A673 (cell line): ENCODE measurements at regions not wholly inside any gene's neighbourhood (a gene's known extent, or its start where the extent isn't known, plus 50 kb on each side); places are given as distances from the start of the nearest gene placed in this dataset.

Experiments used
- BruUV-seq: library from RNA; stranded (reverse); fragments of 400-500 nt; replicated peaks from 2 replicates; lab custom pipeline; 2021; lab: Mats Ljungman, UMichigan
- CTCF ChIA-PET: fragments of 300-600 bp; sonication (Branson Sonifier 250); formaldehyde crosslinking; loops from one replicate; lab custom pipeline; 2022; ENCODE audit warnings: antibody characterized with exemption; lab: Charles Lee
- POLR2A ChIA-PET: fragments of 300-600 bp; sonication (Branson Sonifier 250); formaldehyde crosslinking; loops from one replicate; lab custom pipeline; 2022; ENCODE audit warnings: antibody characterized with exemption; ENCODE audit not compliant: low non-redundant PET; lab: Charles Lee
- DNase-seq: peaks from one replicate; pipeline ENCODE4 v3.0.0-alpha.2; 2015; ENCODE audit warnings: low spot score
- H3K27ac ChIP-seq: fragments of 200-600 bp; sonication (generic); 2 replicates; pipeline ENCODE4 v1.5.1; 2016; ENCODE audit warnings: mixed run types, low read depth, mild to moderate bottlenecking, mixed read lengths, antibody characterized with exemption, low read length; ENCODE audit not compliant: poor library complexity, severe bottlenecking
- H3K27me3 ChIP-seq: fragments of 200-600 bp; sonication (generic); replicated peaks from 2 replicates; pipeline ENCODE4 v1.6.1; 2017; ENCODE audit warnings: mixed run types, low read depth, mild to moderate bottlenecking, mixed read lengths, antibody characterized with exemption, low read length; ENCODE audit not compliant: insufficient read depth, poor library complexity
- H3K36me3 ChIP-seq: fragments of 200-600 bp; sonication (generic); 2 replicates; pipeline ENCODE4 v1.6.1; 2016; ENCODE audit warnings: mixed run types, mild to moderate bottlenecking, mixed read lengths, antibody characterized with exemption, low read length; ENCODE audit not compliant: insufficient read depth, poor library complexity, severe bottlenecking
- H3K4me1 ChIP-seq: fragments of 200-600 bp; sonication (generic); 2 replicates; pipeline ENCODE4 v1.6.1; 2017; ENCODE audit warnings: mixed run types, mild to moderate bottlenecking, mixed read lengths, antibody characterized with exemption, low read length; ENCODE audit not compliant: insufficient read depth, poor library complexity, severe bottlenecking
- H3K4me3 ChIP-seq: fragments of 200-600 bp; sonication (generic); 2 replicates; pipeline ENCODE4 v1.5.1; 2016; ENCODE audit warnings: low read depth, mixed run types, mild to moderate bottlenecking, mixed read lengths, low read length; ENCODE audit not compliant: poor library complexity, severe bottlenecking
- H3K9me3 ChIP-seq: fragments of 200-600 bp; sonication (generic); 2 replicates; pipeline ENCODE4 v1.6.1; 2016; ENCODE audit warnings: mixed run types, low read depth, mild to moderate bottlenecking, mixed read lengths, antibody characterized with exemption, low read length; ENCODE audit not compliant: poor library complexity, severe bottlenecking
- CTCF ChIP-seq: fragments of 300-800, 200-600 bp; sonication (generic); conservative IDR thresholded peaks from 2 replicates; pipeline ENCODE4 v1.5.1; 2017; ENCODE audit warnings: low read depth, mild to moderate bottlenecking, antibody characterized with exemption, low read length, moderate library complexity, mixed read lengths
- EZH2 ChIP-seq: fragments of 200-600 bp; sonication (generic); IDR thresholded peaks from 2 replicates; pipeline ENCODE4 v1.6.1; 2017; ENCODE audit warnings: borderline replicate concordance, low read depth, mild to moderate bottlenecking, mixed read lengths, antibody characterized with exemption, low read length; ENCODE audit not compliant: poor library complexity, severe bottlenecking
- intact Hi-C: fragments of 100-400 bp; cut with micrococcal nuclease; formaldehyde crosslinking; loops from one replicate; pipeline ENCODE4 v1.10.0; 2022; ENCODE audit not compliant: unreplicated experiment

GRCh38 chr13:97826421-97827012 is 127.0 kb upstream of the IPO5 start:
- POLR2A ChIA-PET = no interaction called here
- no peaks in the 10 kb centered on the region for H3K4me1 ChIP-seq
- no TSS peak for BruUV-seq

GRCh38 chr13:97834250-97834649 is 119.2 kb upstream of the IPO5 start:
- Histone ChIP-seq H3K27ac (no peak overlapping the region), H3K27me3 (no peaks in the 10 kb centered on the region), H3K36me3 (no peaks in the 10 kb centered on the region), H3K9me3 (peaks cover 8% of the 10 kb centered on the region), H3K4me1 (no peaks in the 10 kb centered on the region), H3K4me3 (no peak overlapping the region)
- 0 out of 2 replicates have a peak, but pooled peaks have one; percentile 19 for TF ChIP-seq CTCF
- TF ChIP-seq EZH2 = no peak
- intact Hi-C loops = no loop called here
- CTCF ChIA-PET = no interaction called here
- BruUV-seq = no TSS peak
- DNase-seq = no peak
- POLR2A ChIA-PET = no interaction called here

More at GRCh38 chr13:97826421-97827012, 127.0 kb upstream of the IPO5 start:
- H3K36me3 ChIP-seq = no peaks in the 10 kb centered on the region
- no peak overlapping the region for H3K27ac ChIP-seq
- no peaks in the 10 kb centered on the region for H3K27me3 ChIP-seq
- peaks cover 7% of the 10 kb centered on the region for H3K9me3 ChIP-seq
- CTCF ChIA-PET = no interaction called here
- DNase-seq = no peak
- TF ChIP-seq EZH2 (no peak), CTCF (no peak)
- no peak overlapping the region for H3K4me3 ChIP-seq
- intact Hi-C loops = no loop called here

GRCh38 chr13:97843189-97843588 is 110.3 kb upstream of the IPO5 start:
- peaks cover 7% of the 10 kb centered on the region for H3K4me1 ChIP-seq
- H3K27me3 ChIP-seq = no peaks in the 10 kb centered on the region
- H3K27ac ChIP-seq = no peak overlapping the region
- no peak overlapping the region for H3K4me3 ChIP-seq
- TF ChIP-seq EZH2 (no peak), CTCF (no peak)
- BruUV-seq = no TSS peak
- intact Hi-C loops = no loop called here
- H3K9me3 ChIP-seq = no peaks in the 10 kb centered on the region
- H3K36me3 ChIP-seq = no peaks in the 10 kb centered on the region
- no peak for DNase-seq
- ChIA-PET CTCF (no interaction called here), POLR2A (no interaction called here)
